ENCODE measurements at regions not wholly inside any gene's neighbourhood (a gene's known extent, or its start where the extent isn't known, plus 50 kb on each side); places are given as distances from the start of the nearest gene placed in this dataset.

DNA sequence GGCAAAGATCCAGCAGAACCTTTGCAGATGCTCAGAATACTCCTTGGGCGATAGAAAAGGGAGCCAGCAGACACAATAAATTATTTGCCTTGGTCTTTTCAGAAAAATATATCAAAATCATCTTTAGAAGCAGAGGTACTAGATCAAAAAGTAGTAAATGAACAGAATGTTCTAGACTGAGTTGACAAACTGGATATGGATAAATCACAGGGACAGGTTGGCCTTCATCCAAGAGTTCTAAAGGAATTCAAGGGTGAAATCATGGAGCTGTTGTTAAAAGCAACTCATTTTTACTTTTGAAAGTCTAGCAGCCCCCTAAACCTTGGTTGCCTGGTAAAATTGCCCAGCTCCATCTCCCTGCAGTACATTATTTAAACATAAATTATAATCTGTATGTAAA, 99.1 kb downstream of the PLCE1 start:
- TF ChIP-seq POLR2AphosphoS5 (IDR thresholded peaks at IDR 0.05), result no peak
- no peak for TF ChIP-seq POLR2A (IDR thresholded peaks at IDR 0.05)
- TF ChIP-seq CTCF (IDR thresholded peaks at IDR 0.05), result no peak
- peak in 1 of 4 donors; percentile 14 for TF ChIP-seq EP300 (IDR thresholded peaks at IDR 0.05)
- no peaks in the 10 kb centered on the region for H3K9me3 ChIP-seq
- no peak overlapping the region for H3K4me3 ChIP-seq
- no peaks in the 10 kb centered on the region for H3K36me3 ChIP-seq
- H3K27me3 ChIP-seq, result no peaks in the 10 kb centered on the region
- peak overlapping the region in 2 of 4 donors; percentile 21 to 42 for H3K27ac ChIP-seq
- ATAC-seq (ENCODE audit: low FRiP score in 2 of 2), result no peak
- peaks cover 0 to 11% (median 9%) of the 10 kb centered on the region in 4 donors for H3K4me1 ChIP-seq
- WGBS, 2 donors, result 82 to 86% methylated on average over 1 of the region's 1 CpG
- DNase-seq, result no peak

DNA sequence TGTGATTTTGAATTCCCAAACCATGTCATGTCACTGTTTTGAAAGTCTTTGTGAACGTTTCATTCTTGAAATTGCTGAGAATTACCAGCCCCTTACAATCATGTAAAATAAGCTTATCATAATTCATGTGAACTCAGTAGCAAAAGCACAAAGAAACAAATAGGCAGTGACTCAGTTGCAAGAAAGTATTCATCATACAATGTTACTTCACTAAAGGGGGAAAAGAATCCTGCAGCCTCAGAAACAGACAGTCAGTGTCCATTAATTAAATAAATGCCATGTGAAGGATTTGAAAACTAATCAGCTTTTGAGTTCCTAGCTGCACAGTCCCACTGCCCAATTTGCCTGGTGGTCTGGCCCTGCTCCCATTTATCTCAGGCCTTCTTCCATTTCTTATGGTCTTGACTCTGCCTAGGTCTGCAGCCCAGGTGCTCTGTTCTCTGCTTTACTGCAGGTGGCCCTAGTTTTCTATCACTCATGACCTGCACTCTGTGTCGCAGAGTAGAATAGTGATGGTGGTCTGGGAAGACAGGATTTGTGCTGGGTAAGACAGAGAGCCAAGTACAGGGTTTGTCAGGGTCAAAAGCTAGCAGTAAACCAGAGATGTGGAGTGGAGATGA, 99.7 kb downstream of the PLCE1 start:
- 69 to 79% methylated on average over 2 of the region's 2 CpGs for WGBS, 2 donors
- Histone ChIP-seq H3K27ac (peak overlapping the region in 2 of 4 donors; percentile 18 to 58), H3K4me3 (no peak overlapping the region), H3K9me3 (no peaks in the 10 kb centered on the region), H3K27me3 (no peaks in the 10 kb centered on the region), H3K4me1 (peaks cover 0 to 9% (median 8%) of the 10 kb centered on the region in 4 donors), H3K36me3 (no peaks in the 10 kb centered on the region)
- no peak for TF ChIP-seq POLR2AphosphoS5 (IDR thresholded peaks at IDR 0.05)
- no peak for TF ChIP-seq CTCF (IDR thresholded peaks at IDR 0.05)
- no peak for TF ChIP-seq EP300 (IDR thresholded peaks at IDR 0.05)
- no peak for TF ChIP-seq POLR2A (IDR thresholded peaks at IDR 0.05)
- ATAC-seq (ENCODE audit: low FRiP score in 2 of 2) (no peak), DNase-seq (no peak)

DNA sequence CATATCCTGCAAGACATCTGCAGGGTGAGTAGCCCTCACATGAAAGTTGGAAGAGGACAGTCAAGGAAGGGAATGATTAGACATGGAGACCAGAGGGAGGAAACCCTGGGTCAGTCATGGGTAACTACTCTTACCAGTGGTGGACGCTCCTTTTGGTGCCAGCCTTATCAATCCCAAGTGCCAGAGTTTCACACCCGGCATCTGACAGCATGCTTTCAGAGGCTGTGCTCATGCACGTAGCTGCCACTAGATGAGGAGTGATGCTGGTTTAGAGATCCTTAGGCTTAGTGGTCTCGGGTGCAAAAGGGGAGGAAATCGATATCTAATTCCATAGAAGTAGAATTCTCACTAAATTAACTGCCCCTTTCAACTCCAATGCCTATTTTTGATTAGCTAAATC, 100.8 kb downstream of the PLCE1 start:
- no peak for DNase-seq
- Histone ChIP-seq H3K27me3 (no peaks in the 10 kb centered on the region), H3K36me3 (no peaks in the 10 kb centered on the region), H3K9me3 (no peaks in the 10 kb centered on the region), H3K27ac (no peak overlapping the region), H3K4me3 (no peak overlapping the region), H3K4me1 (peaks cover 0 to 6% (median 0%) of the 10 kb centered on the region in 4 donors)
- TF ChIP-seq CTCF (IDR thresholded peaks at IDR 0.05) (no peak), POLR2AphosphoS5 (IDR thresholded peaks at IDR 0.05) (no peak), EP300 (IDR thresholded peaks at IDR 0.05) (no peak)
- ATAC-seq (ENCODE audit: low FRiP score in 2 of 2), result no peak
- 81 to 86% methylated on average over 5 of the region's 5 CpGs for WGBS, 2 donors

DNA sequence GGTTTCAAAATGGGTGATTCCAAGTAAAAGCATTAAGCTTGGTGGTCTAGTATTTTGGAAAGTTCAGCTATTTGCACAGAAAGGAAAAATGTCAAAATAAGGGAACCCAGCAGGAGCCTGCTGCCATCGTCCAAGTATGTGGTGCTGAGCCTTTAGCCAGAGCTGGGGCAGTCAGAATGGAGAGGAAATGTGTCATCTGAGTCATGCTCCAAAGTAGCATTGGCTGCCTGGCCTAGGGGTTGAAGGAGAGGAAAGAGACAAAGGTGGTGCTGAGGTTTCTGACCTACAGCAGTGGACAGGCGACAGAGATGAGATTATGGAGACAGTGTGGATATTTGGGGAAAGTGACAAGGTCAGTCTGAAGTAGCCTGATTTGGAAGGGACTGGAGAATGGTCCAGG, 103.9 kb downstream of the PLCE1 start:
- H3K4me1 ChIP-seq, result peaks cover 0 to 2% (median 0%) of the 10 kb centered on the region in 4 donors
- WGBS, 2 donors, result 83 to 87% methylated on average over 2 of the region's 2 CpGs
- H3K27me3 ChIP-seq, result no peaks in the 10 kb centered on the region
- H3K36me3 ChIP-seq, result no peaks in the 10 kb centered on the region
- H3K9me3 ChIP-seq, result no peaks in the 10 kb centered on the region
- ATAC-seq (ENCODE audit: low FRiP score in 2 of 2), result no peak
- H3K27ac ChIP-seq, result no peak overlapping the region
- no peak overlapping the region for H3K4me3 ChIP-seq
- TF ChIP-seq EP300 (IDR thresholded peaks at IDR 0.05), result no peak
- TF ChIP-seq POLR2AphosphoS5 (IDR thresholded peaks at IDR 0.05), result no peak
- no peak for TF ChIP-seq CTCF (IDR thresholded peaks at IDR 0.05)
- TF ChIP-seq POLR2A (IDR thresholded peaks at IDR 0.05), result no peak
- DNase-seq, result no peak

DNA sequence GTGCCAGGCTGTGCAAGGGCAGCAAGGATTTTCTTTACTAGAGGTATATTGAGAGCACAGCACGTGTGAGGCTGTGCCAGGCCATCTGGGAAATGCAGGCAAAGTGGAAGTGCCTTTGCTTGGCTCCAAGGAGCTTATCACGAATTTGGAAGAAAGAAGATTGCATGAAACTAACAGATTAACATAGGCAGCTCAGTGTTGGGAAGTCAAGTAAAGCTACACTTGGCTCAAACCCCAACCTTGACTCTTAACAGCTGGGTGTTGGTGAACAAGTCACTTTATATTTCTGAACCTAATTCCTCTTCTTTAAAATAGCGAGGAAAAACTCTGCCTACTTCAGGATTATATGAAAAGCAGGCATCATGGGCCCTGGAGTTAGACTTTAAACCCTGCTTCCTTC, 105.2 kb downstream of the PLCE1 start:
- no peaks in the 10 kb centered on the region for H3K4me1 ChIP-seq
- DNase-seq (no peak), ATAC-seq (ENCODE audit: low FRiP score in 2 of 2) (no peak)
- H3K4me3 ChIP-seq, result no peak overlapping the region
- TF ChIP-seq CTCF (IDR thresholded peaks at IDR 0.05), result no peak
- TF ChIP-seq POLR2AphosphoS5 (IDR thresholded peaks at IDR 0.05), result no peak
- no peak for TF ChIP-seq EP300 (IDR thresholded peaks at IDR 0.05)
- no peak for TF ChIP-seq POLR2A (IDR thresholded peaks at IDR 0.05)
- WGBS, 2 donors, result 56 to 61% methylated on average over 3 of the region's 3 CpGs
- H3K9me3 ChIP-seq, result no peaks in the 10 kb centered on the region
- H3K27me3 ChIP-seq, result no peaks in the 10 kb centered on the region
- H3K36me3 ChIP-seq, result no peaks in the 10 kb centered on the region
- no peak overlapping the region for H3K27ac ChIP-seq
